ENCODE measurements at regions not wholly inside any gene's neighbourhood (a gene's known extent, or its start where the extent isn't known, plus 50 kb on each side); places are given as distances from the start of the nearest gene placed in this dataset.

DNA sequence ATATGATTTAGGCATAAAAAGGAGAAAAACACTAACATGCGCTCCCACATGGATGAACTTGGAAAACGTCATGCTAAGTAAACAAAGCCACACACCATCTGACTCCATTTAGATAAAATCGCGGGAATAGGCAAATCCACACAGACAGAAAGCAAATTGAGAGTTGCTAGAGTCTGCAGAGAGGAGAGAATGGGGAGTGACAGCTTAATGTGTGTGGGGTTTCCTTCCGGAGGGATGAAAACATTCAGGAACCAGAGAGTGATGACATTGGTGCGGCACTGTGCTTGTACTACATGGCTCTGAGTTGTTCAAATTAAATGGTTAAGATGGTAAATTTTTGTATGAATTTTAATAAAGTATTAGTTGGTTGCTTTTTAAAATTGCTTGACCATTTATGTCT is 482.9 kb upstream of the AKR1E2 start:
- TF ChIP-seq EP300 (IDR thresholded peaks at IDR 0.05): no peak
- TF ChIP-seq, protein P1, sequence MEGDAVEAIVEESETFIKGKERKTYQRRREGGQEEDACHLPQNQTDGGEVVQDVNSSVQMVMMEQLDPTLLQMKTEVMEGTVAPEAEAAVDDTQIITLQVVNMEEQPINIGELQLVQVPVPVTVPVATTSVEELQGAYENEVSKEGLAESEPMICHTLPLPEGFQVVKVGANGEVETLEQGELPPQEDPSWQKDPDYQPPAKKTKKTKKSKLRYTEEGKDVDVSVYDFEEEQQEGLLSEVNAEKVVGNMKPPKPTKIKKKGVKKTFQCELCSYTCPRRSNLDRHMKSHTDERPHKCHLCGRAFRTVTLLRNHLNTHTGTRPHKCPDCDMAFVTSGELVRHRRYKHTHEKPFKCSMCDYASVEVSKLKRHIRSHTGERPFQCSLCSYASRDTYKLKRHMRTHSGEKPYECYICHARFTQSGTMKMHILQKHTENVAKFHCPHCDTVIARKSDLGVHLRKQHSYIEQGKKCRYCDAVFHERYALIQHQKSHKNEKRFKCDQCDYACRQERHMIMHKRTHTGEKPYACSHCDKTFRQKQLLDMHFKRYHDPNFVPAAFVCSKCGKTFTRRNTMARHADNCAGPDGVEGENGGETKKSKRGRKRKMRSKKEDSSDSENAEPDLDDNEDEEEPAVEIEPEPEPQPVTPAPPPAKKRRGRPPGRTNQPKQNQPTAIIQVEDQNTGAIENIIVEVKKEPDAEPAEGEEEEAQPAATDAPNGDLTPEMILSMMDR (IDR thresholded peaks at IDR 0.05): no peak
- TF ChIP-seq POLR2AphosphoS5 (IDR thresholded peaks at IDR 0.05): no peak
- no peak for TF ChIP-seq POLR2A (IDR thresholded peaks at IDR 0.05)

All from sigmoid colon (tissue), 4 donors.